Neural cell (in vitro differentiated cells): ENCODE measurements at regions not wholly inside any gene's neighbourhood (a gene's known extent, or its start where the extent isn't known, plus 50 kb on each side); places are given as distances from the start of the nearest gene placed in this dataset.

Experiments
- CTCF ChIP-seq: fragments of 450-650 bp; IDR thresholded peaks from 2 replicates; pipeline ENCODE4 v1.5.1; 2014; ENCODE audit warnings: antibody characterized with exemption, mild to moderate bottlenecking, moderate library complexity; ENCODE audit not compliant: poor library complexity, severe bottlenecking
- EZH2 ChIP-seq: fragments of 200-600, 300-800 bp; shearing (Covaris generic), sonication (generic); IDR thresholded peaks from 2 replicates; pipeline ENCODE4 v1.6.1; 2014; ENCODE audit warnings: antibody characterized with exemption, low read length, borderline replicate concordance, mild to moderate bottlenecking; ENCODE audit not compliant: insufficient read depth, poor library complexity, severe bottlenecking

- TF ChIP-seq EZH2 (no peak), CTCF (no peak)
These were observed 86.5 kb upstream of the KCNJ15 start for GRCh38 chr21:38170283-38170682.
